Stimulated activated naive CD8-positive, alpha-beta T cell treated with anti-CD3 and anti-CD28 coated beads, Interleukin-15, Interleukin-2, amounts not matched to agents 100 U/mL and 50 U/mL, for 24 hours (primary cell): ENCODE measurements at regions not wholly inside any gene's neighbourhood (a gene's known extent, or its start where the extent isn't known, plus 50 kb on each side); places are given as distances from the start of the nearest gene placed in this dataset.

Source experiments
- ATAC-seq: fragments of 150-1000 bp; cut with Tn5 transposase; one replicate; pipeline ENCODE4 v1.10.0; 2021
- DNase-seq: peaks from one replicate; pipeline ENCODE4 v3.0.0; 2021

DNA sequence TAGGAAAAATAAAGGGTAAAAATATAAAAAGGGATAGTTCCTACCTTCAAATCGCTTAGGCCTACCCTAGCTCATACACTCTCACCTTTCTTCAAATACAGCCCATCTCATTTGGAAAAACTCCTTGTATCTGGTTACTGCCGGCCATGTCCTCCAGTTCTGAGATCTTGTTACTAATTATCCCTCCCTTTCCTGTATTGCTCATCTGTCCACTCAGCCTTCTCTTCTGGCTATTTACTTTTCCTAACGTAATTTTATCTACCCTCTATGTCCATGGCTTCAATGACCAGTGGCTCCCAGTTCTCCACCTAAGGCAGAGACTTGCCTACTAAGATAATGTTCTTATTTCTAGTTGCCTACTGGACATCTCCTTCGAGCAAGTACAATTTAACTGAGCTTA lies 342.9 kb upstream of the ACVR2A start:
- ATAC-seq, result no peak
- DNase-seq, result no peak

DNA sequence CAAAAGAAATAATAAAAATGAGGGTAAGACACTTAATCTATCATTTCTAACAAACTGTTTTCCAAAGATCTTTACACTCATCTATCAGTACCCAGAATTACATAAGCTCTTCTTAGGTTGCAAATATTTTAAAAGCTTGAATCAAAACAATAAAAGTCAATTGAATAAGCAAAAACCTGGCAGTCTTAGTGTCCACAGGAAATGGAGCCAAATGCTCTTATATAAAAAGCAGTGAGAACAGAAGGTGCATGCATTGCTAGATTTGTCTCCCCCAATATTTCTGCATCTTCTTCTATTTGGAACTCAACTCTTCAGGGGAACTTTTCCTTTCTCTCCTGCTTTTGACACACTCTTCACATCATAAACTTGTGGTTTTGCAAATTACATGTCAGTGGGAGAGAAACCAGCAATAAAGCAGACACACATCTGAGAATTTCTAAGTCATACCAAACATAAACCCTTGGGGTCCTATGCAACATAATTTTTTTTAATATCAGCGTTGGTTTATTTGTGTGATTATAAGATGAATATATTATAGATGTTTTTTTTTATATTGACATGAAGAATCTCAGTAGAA lies 343.9 kb upstream of the ACVR2A start:
- DNase-seq (no peak), ATAC-seq (no peak)

DNA sequence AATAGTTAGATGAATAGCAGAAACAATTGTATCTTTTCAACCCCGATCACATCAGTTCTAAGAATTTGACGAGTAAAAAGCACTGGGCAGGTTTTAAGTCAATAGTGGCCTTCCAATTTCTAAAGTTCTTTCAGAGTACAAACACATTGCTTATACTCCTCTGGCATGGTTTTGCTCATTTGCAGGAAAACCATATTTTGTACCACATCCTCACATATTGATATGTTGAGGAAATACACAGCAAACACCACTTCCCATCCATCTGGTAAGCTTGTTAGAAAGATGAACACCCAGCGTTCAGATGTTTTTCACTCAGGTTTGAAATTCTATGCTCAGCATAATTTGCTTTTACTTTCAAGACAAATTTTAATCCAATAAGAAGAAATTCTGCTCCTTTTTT lies 344.6 kb upstream of the ACVR2A start:
- DNase-seq (no peak), ATAC-seq (no peak)

DNA sequence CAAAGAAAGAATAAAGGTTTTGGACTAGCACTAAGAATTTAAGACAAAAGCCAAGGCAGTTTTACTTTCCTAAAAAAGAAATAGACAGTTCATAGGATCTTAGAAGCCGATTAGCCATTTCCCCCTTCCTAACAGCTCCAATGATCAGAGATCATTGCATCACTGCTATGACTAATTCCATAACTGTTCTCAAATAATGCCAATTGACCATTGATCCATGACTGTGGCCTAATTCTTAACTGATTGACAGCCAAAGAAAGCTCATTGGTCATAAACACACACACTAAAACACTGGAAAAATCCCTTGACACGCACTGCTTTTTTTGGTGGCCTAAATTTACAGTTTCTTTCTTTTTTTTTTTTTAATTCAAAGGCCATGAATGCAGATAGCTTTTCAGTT lies 345.0 kb upstream of the ACVR2A start:
- DNase-seq (no peak), ATAC-seq (no peak)

DNA sequence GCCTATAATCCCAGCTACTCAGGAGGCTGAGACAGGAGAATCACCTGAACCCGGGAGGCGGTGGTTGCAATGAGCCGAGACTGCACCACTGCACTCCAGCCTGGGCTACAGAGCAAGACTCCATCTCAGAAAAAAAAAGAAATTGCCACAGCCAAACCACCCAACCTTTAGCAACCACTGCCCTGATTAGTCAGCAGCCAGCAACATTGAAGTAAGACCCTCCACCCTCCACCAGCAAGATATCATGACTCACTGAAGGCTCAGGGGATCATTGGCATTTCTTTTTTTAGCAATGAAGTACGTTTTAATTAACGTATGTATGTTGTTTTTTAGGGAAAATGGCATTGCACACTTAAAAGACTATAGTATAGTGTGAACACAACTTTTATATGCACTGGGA lies 349.1 kb upstream of the ACVR2A start:
- DNase-seq (no peak), ATAC-seq (no peak)

DNA sequence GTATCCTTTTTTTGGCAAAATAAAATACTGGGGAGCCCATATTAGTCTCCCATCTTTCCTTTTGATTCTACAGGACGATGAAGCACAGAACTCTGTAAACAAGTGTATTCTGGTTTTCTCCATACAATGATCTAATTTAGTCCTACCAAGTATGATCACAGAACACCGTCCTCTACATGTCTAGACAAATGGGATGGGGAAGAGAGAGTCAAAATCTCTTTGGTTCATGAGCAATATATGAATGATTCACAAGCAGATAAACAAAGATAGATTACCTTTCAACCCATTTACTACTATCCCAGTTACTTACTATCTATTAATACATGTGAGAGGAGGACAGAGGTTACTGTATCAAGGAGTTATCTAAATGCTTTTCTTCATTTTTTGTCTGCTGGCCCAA lies 352.4 kb upstream of the ACVR2A start:
- no peak for ATAC-seq

DNA sequence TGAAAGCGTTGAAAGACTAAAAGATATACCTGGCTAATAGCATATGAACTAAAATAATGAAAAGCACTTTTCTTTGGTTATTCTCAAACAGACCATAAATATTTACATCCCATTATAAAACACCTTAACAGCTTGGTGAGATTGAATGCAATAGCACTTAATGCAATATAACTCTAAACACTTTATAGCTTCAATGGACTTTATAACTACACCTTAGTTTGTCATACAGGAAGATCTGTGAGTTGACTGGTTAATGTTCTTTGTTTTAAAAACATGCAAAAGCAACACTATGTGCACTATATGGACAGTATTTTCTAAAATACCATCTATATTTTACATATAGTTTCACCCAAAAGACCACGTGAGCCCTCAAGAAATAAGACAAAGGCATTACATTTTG lies 353.3 kb upstream of the ACVR2A start:
- ATAC-seq (no peak), DNase-seq (no peak)

More for the DNA sequence above, 352.4 kb upstream of the ACVR2A start:
- no peak for DNase-seq

DNA sequence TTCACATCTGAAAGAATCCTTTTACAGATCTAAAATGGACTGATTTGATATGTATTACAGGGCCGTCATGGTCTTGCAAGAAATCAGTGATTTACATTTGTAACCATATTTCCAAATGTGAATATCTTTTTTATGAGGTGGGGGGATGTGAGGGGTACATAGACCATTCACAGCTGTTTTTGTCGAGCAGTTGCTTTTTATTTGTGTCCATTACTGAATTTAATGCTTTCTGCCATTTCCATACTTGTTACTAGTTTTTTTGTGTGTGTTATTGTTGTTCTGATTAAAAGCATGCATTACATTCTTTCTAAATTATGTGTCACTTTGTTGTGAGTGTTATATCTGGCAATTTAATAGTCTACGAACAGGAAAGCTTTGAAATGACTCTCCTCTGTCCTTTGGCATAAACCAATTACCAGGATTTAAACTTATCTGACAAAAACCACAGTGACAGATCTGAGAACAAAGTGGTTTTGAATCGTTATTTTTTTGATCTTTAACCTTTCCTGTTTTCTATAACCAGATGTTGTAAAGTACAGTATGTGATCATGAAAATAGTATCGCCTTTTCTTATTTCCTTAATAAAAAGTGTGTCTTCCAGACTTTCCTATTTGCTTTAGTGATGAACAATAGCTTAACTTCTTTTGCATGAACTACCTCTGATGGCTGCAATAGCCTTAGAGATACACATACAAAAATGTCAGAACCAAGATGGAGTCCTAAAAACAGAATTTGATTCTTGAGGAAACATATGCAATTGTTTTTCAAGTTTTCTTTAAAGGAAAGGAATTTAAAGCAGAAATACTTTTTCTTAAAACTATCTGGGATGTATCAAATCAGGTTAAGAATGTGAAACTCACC lies 354.2 kb upstream of the ACVR2A start:
- DNase-seq (no peak), ATAC-seq (no peak)

DNA sequence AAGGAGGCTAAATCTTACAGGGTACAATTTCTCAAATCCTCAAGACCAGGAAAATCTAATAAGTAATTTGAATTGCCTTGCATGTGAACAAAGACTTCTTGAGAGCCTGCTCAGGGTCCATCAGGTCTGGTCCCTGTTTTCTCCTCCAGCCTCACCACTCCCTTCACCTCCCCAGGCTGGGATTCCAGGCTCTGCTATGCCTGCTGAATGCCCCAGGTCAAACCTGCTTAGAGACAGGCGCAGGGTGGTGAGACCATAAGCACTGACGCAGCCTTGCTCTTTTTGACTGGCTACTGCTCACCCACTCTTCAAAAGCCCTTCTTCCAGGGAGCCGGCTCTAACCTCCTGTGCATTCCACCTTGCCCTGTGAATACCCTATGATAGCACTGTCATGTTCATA lies 356.4 kb upstream of the ACVR2A start:
- no peak for DNase-seq
- ATAC-seq, result no peak

DNA sequence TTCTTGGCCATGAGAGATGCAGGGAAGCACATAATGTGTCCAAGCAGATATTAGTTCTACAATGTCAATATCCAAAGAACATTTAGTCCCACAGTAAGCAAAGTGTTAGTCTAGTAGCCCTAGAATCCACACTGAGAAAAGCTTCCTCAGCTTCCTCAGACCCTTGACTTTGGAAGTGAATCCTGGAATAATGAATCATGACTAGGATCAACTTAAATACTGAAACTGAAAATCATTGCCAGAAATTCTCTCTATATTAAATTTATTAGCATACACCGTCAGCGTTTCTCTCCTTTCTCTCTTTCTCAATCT lies 356.9 kb upstream of the ACVR2A start:
- ATAC-seq (no peak), DNase-seq (no peak)

DNA sequence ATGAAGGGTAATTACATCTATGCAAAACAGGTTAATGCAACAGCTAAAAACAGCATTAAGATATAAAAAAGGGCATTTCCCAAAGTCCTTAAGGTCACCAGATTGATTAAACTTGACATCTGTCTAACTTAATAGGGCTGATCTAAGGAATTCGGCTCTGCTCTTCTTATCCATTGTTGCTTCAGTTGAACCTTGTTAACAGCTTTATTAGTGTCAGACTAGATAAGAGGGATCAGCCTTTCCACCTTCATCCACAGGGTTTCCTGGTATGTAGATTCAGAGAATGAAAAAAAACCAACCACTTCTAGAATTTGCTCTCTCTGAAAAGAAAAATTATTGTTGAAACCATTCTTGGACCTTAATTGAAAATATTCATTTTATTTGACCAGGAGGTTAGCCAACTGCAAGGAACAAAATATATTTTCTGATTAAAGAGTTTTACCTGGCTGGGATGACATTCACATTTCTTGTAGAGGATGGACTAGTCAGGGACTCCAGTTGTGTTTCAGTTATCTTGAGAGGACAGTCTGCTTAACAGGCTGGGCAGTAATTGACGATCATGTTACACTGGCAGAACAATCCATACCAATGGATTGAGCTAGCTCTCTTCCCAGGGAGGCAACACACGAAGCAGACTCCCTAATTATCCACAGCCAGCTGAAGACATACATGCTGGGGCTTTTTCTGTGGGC lies 357.4 kb upstream of the ACVR2A start:
- ATAC-seq (no peak), DNase-seq (no peak)

DNA sequence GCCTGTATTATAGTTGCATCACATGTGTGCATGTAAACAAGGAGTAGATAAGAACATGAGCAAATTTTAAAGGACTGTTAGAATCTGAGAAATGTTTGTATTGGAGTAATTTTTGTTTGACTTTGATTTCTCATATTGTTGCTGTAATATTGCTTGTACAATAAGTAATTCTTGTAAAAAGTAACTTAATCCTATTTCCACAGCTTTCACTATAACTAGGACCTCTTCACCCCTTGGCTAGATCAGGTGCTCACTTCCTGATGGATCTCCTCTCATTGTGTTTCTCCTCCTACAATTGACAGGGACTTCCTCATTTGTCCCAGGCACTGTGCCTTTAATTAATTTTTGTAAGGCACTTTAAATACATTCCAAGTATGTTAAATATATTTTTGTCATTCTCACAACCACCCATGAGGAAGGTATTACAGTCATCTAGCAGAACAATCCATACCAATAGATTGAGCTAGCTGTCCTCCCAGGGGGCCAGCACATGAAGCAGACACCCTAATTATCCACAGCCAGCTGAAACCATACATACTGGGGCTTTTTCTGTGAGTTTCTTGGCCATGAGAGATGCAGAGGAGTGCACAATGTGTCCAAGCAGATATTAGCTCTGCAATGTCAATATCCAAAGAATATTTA lies 359.5 kb upstream of the ACVR2A start:
- ATAC-seq (no peak), DNase-seq (no peak)

DNA sequence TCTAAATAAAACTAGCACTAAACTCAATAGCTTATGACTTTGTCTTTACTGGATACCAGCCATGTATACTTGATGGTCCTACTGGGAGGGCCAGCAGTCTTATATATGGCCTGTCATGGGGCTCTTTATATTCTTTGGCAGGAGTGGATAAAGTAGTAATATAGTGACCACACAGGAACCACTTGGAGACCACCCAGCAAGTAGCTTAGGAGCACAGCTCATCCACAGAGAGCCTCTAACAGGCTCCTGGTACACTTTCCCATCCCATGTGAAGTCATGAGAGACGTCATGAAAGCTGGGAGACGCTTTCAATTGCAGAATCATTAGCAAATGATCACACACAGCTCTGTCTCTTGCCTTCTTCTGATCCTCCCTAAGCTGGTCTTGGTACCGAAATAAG lies 360.9 kb upstream of the ACVR2A start:
- no peak for DNase-seq
- ATAC-seq, result no peak

DNA sequence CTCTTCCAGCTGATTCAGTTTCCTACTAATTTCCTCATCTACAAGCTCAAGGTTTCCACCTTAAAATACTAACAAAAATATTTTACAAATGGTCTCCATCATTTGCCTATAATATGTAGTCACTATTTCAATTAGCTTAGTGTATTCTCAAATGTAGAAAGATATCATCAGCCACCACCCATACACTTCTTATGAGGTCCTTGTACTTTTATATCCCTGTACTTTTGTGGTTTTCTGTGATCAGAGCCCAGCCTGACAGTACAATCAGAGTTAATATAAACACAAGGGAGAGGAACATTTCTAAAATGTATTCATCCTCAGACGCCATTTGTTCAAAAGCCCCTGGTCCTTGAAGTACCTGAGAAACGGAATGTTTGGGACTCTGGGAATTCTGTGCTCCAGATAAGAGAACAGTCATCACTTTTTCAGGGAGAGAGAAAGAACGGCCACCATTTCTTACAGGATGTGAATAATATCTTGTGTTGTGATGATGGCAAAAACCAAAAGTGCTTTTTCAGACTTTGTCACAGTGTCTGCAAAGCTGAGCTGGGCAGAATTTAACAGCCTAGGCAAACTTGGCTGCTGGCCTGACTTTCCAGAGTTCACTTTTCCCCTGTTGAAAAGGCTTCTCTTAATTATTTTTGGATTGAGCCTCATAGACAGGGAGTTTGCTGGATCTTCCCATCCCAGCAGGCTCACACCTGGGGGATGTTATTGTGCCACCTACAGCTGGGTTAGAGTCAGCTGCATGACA lies 361.7 kb upstream of the ACVR2A start:
- DNase-seq (no peak), ATAC-seq (no peak)

DNA sequence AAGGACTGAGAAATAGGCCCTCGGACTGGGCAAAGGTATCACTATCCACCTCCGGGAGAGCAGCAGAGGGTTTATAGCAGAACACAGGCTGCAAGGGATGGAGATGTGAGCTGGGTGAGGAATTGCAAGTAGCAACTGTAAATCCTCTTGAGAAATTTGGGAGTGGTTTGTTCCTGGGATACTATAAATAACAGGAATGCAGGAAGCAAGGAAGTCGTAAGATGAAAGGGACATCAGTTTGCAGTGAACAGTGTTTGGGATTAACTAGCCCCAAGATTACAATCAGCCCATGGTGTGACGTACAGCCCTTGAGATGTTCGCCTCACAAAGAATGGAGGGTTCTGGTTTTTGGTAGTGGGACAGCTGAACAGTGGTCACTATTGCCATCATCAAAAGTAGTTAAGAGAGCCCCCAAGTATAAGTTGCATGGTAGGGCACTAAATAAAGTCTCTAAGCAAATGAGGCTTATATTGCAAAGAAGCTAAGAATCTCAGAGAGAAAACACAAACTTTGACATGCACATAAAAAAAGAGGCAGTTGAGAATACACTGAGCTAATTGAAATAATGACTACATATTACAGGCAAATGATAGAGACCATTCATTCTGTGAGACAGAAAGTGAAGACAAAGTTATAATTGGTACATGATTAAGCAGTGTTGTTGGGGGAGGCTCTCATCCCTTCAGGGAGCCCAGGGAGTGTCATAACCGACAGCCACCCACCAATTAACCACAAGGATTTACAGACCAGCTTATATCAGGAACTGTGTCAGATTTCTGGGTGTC lies 362.5 kb upstream of the ACVR2A start:
- DNase-seq (no peak), ATAC-seq (no peak)

DNA sequence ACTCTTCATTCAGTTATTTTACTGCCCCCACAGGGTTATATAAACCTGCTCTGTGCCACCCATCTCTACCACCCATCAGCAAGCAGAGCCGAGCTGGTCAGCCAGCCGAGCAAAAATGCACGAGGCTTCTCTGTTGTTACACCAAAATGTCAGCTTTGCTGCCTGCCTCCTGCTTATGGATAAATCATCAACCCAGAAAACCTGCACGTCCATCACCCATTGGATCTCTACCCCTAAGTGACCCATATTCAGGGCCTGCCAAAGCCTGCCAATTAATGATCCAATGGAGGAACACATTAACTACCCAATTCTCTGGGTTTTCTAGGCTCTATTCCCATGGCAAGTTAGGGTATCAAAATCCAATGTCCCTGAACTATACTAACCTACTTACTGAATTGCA lies 365.5 kb upstream of the ACVR2A start:
- no peak for DNase-seq
- ATAC-seq, result no peak

DNA sequence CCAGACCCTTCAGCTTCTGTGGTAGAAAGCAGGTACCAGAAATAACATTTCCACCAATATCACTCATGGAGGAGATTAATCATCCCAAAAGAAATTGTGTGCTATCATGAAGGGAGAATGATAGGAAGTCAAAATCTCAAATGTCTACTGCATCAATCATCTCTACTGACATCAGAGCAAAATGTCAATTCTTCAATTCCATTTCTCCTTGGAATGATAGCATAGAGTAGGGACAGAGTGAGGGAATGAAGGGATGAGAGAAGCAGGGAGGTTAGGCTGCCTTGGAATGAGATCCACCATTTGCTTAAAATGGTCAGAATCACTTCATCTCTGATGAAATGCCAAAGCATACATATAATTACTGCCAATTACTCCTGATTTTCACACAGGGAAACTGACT lies 371.8 kb upstream of the ACVR2A start:
- ATAC-seq (no peak), DNase-seq (no peak)

DNA sequence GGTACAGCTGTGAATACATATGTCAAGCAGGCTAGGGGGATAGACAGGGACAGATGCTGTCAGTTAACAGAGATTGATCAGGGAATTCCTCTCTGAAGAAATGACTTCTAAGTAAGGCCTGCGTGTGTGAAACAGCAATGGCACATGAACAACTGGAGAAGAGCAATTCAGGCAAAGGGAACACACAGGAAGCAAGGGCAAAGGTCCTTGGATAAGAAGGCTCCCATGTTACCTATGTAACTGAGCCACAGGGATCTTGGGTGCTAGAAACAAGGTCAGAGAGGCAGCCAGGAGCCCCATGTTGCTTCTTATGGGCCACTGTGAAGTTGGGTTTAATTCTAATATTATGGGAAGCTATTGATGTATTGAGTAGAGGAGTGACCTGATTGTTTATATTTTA lies 373.7 kb upstream of the ACVR2A start:
- DNase-seq (no peak), ATAC-seq (no peak)

DNA sequence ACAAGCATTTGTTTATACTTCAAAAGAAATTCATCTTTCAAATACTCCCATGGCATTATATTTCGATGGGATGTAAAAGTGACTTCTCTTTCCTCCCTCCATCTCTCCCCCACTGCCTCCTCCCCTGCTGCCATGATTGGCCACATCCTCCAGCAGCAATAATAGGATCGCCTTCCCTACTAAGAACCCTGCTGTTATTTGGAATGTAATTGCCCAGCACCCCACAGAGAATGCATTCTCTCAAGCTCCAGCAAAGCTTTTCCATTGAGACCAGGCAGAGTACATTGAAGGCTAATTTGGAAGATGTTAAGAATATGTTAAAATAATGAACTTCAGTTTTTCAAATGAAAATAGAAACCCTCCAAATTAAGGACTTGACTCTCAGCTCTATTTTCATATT lies 375.4 kb upstream of the ACVR2A start:
- no peak for ATAC-seq
- no peak for DNase-seq

DNA sequence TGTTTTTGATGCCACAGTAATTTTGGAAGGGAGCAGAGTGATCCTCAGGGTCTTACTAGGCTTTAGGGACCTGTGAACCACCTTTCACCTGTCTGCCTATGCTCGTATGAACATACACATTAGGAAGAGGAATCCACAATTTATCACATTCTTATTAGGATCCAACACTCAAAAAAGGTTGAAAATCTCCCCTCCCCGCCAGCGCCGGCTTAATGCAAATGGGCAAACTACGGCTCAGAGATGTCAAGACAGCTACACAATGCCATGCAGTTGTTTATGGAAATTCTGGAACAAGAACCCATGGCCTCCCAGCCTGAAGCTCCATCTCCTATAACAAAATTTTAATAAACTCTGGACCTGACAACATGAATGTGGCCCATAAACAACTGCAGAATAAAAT lies 375.9 kb upstream of the ACVR2A start:
- DNase-seq, result no peak

DNA sequence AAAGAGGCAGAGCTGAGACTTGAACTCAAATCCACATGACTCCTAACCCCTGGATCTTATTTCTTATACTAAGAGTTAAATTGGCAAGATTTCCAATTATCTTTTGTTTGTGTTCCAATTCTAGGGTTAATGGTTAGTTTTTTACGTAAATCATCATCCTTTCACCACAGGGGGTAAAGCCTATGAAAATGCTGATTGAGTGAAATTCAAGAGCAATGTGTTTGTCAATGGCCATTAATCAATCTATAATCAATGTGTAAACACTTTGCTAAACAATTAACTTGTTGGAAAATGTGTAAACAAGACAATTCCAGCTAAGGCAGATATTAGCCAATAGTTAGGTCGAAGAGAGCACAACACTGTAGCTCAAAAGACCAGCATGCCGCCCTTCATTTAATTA lies 376.5 kb upstream of the ACVR2A start:
- no peak for ATAC-seq

More for the DNA sequence above, 375.9 kb upstream of the ACVR2A start:
- ATAC-seq, result no peak

DNA sequence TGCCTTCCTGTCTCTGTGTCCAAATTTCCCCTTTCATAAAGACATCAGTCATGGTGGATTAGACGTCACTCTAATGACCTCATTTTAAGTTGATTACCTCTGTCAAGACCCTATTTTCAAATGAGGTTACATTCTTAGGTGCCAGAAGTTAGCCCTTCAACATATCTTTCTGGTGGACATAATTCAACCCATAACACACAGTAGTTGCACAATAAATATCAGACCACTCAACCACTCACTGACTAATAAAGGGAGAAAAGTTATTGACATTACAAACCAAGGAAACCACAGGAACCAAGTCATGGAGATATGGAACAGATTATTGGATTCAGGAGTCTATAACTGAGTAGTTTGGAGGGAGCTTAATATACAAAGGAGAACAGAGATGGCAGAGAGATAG lies 377.4 kb upstream of the ACVR2A start:
- DNase-seq, result no peak
- ATAC-seq, result no peak

More for the DNA sequence above, 376.5 kb upstream of the ACVR2A start:
- DNase-seq, result no peak
